NB4 (cell line): ENCODE measurements at regions not wholly inside any gene's neighbourhood (a gene's known extent, or its start where the extent isn't known, plus 50 kb on each side); places are given as distances from the start of the nearest gene placed in this dataset.

Experiments used
- CTCF ChIP-seq: IDR thresholded peaks from one replicate; pipeline ENCODE4 v1.5.1; 2012; ENCODE audit warnings: low read depth, low read length
- MYC ChIP-seq: IDR thresholded peaks from 2 replicates; pipeline ENCODE4 v1.6.1; 2011; ENCODE audit warnings: low read depth, low read length
- POLR2A ChIP-seq: IDR thresholded peaks from 2 replicates; pipeline ENCODE4 v1.6.1; 2011; ENCODE audit warnings: mild to moderate bottlenecking; ENCODE audit not compliant: insufficient read length; ENCODE audit errors: extremely low read depth

- no peak for TF ChIP-seq CTCF
- TF ChIP-seq POLR2A: no peak
- no peak for TF ChIP-seq MYC
These were observed 167.9 kb downstream of the CAND1 start for GRCh38 chr12:67437011-67437410.
